ENCODE measurements at regions not wholly inside any gene's neighbourhood (a gene's known extent, or its start where the extent isn't known, plus 50 kb on each side); places are given as distances from the start of the nearest gene placed in this dataset.
A peak's percentile ranks its signal among the peaks of the same experiment; 100 is the strongest.
"Not testable (repeated sequence)": the region's sequence is repeated elsewhere in the genome, so short reads cannot be mapped to it uniquely, and the experiment has no call there.

DNA sequence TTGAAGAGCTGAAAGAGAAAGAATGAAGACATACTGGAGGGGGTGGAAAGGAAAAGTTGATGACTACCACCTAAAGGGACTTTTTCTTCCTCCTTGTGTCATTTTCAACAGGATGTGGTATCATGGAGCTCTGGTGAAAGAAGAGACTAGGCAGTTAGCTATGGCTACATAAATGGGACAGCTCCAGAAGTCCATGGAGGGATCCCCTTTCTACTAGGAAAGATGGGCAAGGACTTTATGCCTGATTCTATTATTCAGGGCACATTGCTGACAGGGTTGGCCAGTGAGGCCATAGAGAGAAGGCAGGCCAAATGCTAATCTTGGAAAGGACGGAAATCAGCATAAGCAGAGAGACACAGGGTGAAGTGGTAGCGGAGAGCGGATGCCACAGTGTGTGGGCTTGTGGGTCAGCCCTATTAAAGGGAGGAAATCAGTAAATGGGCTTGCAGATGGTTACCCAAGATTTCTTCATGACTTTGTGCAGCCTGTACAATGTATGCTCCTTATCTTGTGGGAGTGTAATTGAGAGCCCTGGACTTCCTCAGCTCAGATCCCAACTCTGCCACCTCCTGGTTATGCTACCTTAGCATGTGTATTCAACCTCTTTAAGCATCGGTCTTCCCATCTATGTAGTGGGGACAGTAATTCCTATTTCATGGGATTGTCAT lies 77.4 kb upstream of the TMEM170B start:
- POLR2A ChIA-PET = interaction anchor here (1.0 to 1.6 kb wide), 4 partner anchors 36 to 93 kb away, joined by 3 to 4 read pairs (median 3); no protein-coding TSS in a partner anchor
- CTCF ChIA-PET = interaction anchor here (0.8 to 3.3 kb wide), 19 partner anchors 12 to 316 kb away, joined by 3 to 35 read pairs (median 5); no protein-coding TSS in a partner anchor
- DNase-seq (ENCODE audit: extremely low spot score) = peak; percentile 19
- TF ChIP-seq, protein P1, sequence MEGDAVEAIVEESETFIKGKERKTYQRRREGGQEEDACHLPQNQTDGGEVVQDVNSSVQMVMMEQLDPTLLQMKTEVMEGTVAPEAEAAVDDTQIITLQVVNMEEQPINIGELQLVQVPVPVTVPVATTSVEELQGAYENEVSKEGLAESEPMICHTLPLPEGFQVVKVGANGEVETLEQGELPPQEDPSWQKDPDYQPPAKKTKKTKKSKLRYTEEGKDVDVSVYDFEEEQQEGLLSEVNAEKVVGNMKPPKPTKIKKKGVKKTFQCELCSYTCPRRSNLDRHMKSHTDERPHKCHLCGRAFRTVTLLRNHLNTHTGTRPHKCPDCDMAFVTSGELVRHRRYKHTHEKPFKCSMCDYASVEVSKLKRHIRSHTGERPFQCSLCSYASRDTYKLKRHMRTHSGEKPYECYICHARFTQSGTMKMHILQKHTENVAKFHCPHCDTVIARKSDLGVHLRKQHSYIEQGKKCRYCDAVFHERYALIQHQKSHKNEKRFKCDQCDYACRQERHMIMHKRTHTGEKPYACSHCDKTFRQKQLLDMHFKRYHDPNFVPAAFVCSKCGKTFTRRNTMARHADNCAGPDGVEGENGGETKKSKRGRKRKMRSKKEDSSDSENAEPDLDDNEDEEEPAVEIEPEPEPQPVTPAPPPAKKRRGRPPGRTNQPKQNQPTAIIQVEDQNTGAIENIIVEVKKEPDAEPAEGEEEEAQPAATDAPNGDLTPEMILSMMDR (IDR thresholded peaks at IDR 0.05; ENCODE audit: control extremely low read depth, extremely low read depth, low read depth, missing control alignments) = peak; percentile 26

DNA sequence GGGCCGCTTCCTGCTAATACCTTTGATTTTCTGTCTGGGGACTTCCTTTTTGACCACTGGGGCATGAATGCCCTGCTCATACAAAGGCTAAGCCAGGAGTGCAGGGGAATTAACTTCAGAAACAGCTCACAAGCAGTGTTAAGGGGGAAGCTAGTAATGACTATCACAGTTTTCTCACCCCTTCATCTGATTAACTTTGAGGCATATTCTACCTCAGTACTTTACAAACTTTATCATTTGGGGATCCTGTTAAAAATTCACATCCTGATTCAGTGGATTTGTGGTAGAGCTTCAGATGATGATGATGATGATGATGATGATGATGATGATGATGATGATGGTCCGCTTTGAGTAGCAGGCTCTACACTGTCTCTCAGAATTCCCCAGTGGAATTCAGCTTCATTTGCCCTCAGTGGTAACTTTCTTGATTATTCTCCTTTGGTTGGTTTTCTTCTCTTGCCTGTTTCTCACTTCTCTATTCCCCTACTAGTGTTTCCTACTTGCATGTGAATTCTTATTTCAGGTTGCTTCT lies 78.4 kb upstream of the TMEM170B start:
- ChIA-PET POLR2A (interaction anchor here (0.6 to 1.6 kb wide), 5 partner anchors 37 to 499 kb away, joined by 3 to 5 read pairs (median 4); no protein-coding TSS in a partner anchor), CTCF (interaction anchor here (0.7 to 3.3 kb wide), 12 partner anchors 9 to 287 kb away, joined by 3 to 35 read pairs (median 3); no protein-coding TSS in a partner anchor)
- DNase-seq (ENCODE audit: extremely low spot score) = peak; percentile 58
- TF ChIP-seq, protein P1 (IDR thresholded peaks at IDR 0.05; ENCODE audit: control extremely low read depth, extremely low read depth, low read depth, missing control alignments) = no peak

DNA sequence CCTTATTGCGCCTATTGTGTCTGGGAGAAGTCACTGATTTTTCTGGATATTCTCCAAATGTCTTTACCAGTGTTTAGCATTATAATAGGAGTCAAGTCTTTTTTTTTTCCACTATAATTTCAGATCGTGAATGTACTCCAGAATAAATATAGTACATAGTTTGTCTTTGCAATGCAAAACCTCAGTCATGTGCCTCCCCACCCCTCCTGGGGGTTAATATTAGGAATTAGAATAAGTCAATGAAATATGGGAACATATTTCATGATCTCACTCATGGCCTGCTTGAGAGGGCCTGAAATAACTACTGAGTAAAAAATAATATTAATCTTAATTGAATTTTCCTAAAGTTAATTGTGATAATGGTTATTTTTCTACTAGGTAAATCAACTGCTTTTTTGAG lies 79.0 kb upstream of the TMEM170B start:
- TF ChIP-seq, protein P1 (IDR thresholded peaks at IDR 0.05; ENCODE audit: control extremely low read depth, extremely low read depth, low read depth, missing control alignments) = no peak
- POLR2A ChIA-PET = interaction anchor here (0.6 to 1.6 kb wide), 4 partner anchors 38 to 58 kb away, joined by 3 to 4 read pairs (median 4); no protein-coding TSS in a partner anchor
- no peak for DNase-seq (ENCODE audit: extremely low spot score)
- CTCF ChIA-PET = interaction anchor here (0.8 to 3.3 kb wide), 5 partner anchors 10 to 286 kb away, joined by 3 to 35 read pairs (median 7); no protein-coding TSS in a partner anchor

DNA sequence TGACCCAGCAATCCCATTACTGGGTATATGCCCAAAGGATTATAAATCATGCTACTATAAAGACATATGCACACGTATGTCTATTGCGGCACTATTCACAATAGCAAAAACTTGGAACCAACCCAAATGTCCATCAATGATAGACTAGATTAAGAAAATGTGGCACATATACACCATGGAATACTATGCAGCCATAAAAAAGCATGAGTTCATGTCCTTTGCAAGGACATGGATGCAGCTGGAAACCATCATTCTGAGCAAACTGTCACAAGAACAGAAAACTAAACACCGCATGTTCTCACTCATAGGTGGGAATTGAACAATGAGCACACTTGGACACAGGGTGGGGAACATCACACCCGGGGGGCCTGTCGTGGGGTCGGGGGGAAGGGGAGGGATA lies 80.1 kb upstream of the TMEM170B start:
- DNase-seq (ENCODE audit: extremely low spot score); CTCF ChIA-PET; POLR2A ChIA-PET: not testable (repeated sequence)

DNA sequence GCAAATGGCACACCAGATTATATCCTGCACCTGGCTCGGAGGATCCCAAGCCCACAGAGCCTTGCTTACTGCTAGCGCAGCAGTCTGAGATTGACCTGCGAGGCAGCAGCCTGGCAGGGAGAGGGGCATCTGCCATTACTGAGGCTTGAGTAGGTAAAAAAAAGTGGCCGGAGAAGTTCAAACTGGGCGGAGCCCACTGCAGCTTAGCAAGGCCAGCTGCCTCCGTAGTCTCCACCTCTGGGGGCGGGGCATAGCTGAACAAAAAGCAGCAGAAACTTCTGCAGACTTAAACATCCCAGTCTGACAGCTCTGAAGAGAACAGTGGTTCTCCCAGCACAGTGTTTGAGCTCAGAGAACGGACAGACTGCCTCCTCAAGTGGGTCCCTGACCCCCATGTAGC lies 85.4 kb upstream of the TMEM170B start:
- POLR2A ChIA-PET = interaction anchor here (0.5 kb wide), 1 partner anchor 242 kb away, joined by 3 read pairs; no protein-coding TSS in a partner anchor
- not testable (repeated sequence) for DNase-seq (ENCODE audit: extremely low spot score)
- CTCF ChIA-PET = interaction anchor here (1.6 to 2.4 kb wide), 2 partner anchors 44 to 280 kb away, joined by 3 to 8 read pairs; no protein-coding TSS in a partner anchor

DNA sequence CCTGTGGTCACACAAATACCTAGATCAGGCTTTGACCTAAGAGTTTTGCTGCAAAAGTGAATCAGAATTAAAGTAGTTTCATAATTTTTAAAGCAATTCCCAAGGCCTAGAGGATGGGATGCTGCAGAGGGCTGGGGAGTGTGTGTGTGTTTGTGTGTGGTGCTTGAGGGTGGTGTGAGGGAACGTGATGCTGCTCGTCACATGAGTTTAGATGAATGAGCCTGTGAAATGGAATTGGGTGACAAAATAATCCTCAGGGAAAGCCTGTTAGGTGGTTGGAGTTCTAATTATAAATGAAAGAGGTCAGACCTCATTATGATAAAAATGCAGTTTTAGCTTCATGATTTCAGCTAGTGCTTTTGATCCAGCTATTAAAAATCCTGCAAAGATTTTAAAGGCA lies 87.5 kb upstream of the TMEM170B start:
- ChIA-PET CTCF (interaction anchor here (1.1 kb wide), 1 partner anchor 9 kb away, joined by 3 read pairs; no protein-coding TSS in a partner anchor), POLR2A (no interaction called here)
- TF ChIP-seq, protein P1 (IDR thresholded peaks at IDR 0.05; ENCODE audit: control extremely low read depth, extremely low read depth, low read depth, missing control alignments) = no peak
- no peak for DNase-seq (ENCODE audit: extremely low spot score)

DNA sequence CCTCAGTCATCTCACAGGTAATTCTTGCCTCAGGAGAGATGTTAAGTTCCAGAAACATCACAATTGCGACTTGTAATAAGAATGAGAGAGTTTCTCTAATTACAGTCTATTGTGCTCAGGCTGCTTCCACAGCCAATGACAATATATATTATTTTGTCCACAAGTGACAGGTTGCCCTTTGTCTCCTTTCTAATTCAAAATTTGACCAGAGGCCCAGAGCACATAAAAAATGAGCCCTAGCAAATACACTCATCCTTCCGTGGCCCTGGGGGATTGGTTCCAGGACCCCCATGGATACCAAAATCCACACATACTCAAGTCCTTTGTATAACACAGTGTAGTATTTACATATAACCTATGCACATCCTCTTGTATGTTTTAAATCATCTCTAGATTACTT lies 88.1 kb upstream of the TMEM170B start:
- ChIA-PET POLR2A (no interaction called here), CTCF (interaction anchor here (1.3 to 2.0 kb wide), 2 partner anchors 10 to 67 kb away, joined by 3 to 8 read pairs; no protein-coding TSS in a partner anchor)
- no peak for DNase-seq (ENCODE audit: extremely low spot score)
- TF ChIP-seq, protein P1 (IDR thresholded peaks at IDR 0.05; ENCODE audit: control extremely low read depth, extremely low read depth, low read depth, missing control alignments) = no peak

Data from GM10248 (cell line).